Inflammatory macrophage (primary cell): ENCODE measurements at regions not wholly inside any gene's neighbourhood (a gene's known extent, or its start where the extent isn't known, plus 50 kb on each side); places are given as distances from the start of the nearest gene placed in this dataset.
"Not testable (repeated sequence)": the region's sequence is repeated elsewhere in the genome, so short reads cannot be mapped to it uniquely, and the experiment has no call there.

Source experiments
- DNase-seq, 2 donors: peaks; one replicate each; pipeline ENCODE4 v3.0.0-alpha.2; 2020 to 2022

DNA sequence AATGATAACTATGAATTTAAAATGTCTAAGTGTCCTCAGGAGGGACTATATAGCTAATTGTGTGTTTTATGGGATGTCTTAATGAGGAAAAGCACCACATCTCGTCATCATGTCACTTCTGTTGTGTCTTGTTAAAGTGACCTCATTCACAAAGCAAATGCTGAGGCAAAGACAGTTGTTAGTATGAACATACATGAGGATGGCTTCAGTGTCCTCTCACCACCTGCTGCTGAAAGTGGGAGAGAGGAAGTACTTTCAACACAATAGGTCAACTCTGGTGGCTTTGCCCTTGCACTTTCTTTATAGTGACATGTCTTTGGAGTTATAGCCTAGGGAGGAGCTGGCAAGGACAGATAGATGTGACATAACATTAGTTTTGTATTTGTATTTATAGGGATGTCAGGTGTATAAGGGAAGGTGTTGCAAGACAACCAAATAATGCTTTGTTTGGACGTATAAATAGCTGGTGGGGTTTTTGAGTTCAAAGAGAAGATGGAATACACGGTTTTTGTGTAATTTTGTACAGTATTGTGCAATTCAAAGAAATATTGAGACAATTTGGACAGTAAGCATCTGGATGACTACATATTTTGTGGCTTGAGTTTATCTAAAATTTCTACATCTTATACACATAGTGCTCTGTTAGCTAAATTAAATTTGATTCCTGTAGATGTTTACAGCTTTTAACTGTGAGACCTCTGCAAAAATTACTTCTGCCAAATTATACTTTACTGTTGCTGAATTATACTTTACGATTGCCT is 131.7 kb upstream of the ATP2B1 start:
- peak in 1 of 2 donors; percentile 47 for DNase-seq

DNA sequence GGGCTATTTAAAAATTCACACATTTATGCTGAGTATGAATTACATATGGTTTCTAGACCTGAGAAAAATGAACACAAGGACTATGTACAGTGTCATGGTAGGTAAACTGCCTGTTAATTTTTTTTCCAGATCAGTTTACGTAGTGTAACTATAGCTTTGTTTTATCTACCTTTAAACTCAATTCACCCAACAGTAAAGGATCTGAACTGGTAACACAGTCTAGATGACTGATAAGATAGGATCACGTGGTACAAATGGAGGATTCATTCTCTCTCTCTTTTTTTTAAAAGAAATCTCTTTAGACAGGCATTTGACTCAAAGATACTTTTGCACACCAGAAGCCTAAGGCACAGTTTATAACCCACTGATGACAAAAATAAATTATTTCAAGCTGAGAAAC is 130.8 kb upstream of the ATP2B1 start:
- DNase-seq = no peak

DNA sequence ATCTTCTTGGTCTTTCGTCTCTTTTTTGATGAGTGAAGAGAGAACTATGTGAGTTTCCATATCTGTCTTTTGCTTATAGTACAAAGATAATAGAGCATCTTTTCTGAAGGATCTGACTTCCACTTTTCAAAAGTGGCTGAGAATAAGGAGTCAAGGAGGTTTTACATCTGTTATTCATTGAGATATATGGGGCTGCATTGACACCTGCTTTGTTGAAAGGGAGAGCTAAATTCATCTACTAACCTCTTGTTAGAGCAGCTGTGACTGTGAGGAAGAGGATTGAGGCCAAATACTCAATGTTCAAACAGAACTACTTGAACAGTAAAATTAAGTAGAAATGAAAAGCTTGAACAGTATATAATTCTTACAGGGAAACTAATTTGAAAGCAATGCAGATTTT is 130.2 kb upstream of the ATP2B1 start:
- DNase-seq = no peak

DNA sequence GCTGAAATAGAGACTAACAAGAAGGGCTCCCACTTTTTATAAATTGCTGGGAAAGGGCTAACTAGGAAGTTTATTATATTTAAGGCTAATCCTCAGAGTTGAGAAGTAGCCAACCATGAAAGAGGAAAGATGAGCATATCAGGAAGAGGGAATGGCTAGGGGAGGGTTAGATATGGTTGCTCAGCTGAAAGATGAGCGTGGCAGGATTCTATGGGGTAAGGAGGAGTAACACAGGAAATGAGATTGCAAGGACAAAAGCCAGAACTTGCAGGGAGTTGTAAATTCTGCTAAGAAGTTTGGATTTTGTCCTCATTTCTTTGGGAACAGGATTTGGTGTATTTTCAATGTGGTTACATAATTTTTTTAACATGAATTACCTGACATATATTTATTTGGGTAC is 127.4 kb upstream of the ATP2B1 start:
- DNase-seq = no peak

DNA sequence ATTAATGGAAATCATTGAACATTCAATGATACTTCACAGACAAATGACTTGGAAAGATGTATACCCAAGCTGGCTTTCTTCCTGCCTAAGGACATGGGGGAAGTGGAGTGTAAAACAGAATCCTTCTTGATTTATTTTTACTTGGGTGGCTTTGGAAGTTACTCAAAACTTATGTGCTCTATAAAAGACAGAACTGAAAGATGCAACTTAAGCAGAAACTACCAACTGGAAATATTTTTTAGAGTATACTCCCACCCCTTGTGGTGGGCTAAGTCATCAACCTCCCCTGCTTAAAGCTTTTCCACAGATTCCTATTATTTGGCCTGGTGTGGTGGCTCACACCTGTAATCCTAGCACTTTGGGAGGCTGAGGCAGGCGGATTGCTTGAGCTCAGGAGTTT is 126.0 kb upstream of the ATP2B1 start:
- peak in 1 of 2 donors; percentile 18 for DNase-seq

DNA sequence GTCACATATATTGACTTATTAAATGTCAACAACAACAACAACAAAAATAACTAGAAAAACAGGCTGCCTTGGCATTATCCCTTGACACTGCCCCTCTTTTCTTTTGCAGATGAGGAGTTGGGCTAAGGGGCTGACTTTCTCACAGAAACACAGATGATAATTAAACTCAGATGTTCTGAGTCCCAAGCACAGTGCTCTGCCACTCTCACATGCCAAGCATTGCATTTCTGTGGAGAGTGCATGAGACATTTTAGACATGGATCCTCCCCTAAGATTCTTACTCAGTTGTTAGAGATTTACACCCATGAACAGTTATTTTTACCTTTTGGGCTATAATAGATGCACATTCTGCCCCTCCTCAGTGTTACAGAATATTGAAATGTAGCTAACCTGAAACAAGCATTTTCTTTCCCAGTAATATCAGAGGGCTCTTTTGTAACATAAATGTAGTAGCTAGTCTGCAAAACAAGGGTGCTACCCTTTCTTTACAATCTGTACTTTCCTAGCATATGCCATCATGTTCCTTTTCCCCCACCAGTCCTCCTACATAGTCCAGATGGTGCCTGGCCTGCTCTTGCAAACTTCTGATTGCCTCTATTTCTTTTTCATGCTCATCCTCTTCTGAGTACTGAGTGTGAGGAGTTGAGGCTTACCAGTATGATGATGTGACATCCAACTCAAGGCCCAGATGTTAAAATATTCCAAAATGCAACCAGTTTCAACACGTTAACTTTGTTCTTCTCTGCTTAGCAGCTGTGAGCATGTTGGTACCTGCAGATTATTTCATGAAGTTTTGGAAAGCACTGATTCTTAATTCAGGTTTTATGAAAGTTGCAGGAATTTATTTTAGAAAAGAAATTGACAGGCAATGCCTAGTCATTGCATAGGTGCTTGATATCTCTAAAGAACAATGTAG is 125.0 kb upstream of the ATP2B1 start:
- no peak for DNase-seq

DNA sequence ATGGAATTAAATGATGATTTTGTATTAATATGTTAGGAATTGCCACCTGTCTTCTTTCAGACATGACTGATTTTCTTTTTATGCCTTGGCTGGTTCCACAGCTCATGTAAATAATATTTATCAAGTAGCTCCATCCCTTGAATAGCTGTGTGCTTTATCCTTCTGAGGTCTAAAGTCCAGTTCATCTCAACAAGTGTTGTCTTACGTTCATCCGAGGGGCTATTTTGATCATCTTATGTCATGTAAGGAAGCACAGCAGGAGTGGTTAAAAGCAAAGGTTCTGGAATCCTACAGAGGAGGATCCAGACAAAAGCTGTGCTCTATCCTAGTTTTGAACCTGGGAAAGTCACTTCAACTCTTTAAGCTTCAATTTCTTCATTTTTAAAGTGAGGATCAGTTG is 123.7 kb upstream of the ATP2B1 start:
- no peak for DNase-seq

DNA sequence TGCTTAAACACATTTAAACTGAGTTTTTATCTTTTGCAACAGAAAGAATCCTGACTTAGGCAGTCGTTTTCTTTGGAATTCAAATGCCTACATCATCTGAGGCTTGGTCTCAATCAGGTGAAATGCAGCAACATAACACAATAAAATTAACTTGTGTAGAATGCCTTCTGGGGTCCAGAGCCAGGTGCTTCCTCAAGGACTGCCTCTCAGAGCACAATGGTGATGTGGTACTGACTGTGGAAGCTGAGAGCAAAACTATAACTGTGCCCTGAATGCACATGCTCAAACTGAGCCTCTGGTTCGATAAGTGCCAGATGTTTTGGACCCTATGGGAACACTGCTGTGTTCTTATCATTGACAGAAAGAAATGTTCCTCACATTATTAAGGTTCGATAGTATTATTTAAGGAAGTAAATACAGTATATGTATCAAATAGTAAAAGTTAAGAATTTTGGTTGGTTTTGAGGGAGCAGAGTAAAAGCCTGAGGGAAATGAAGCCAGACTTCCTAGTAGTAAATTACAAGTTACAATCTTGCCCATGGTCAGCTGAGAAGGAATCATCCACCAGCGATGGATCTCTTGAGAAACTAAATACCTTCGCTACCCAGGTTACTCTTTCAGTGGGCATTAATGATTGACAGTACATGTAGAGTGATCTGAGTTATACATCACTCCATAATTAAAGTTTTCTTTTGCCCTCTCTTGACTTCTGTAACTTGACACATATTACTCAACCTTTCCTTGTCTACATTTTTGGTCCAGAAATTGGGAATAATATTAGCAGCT is 122.9 kb upstream of the ATP2B1 start:
- no peak for DNase-seq

DNA sequence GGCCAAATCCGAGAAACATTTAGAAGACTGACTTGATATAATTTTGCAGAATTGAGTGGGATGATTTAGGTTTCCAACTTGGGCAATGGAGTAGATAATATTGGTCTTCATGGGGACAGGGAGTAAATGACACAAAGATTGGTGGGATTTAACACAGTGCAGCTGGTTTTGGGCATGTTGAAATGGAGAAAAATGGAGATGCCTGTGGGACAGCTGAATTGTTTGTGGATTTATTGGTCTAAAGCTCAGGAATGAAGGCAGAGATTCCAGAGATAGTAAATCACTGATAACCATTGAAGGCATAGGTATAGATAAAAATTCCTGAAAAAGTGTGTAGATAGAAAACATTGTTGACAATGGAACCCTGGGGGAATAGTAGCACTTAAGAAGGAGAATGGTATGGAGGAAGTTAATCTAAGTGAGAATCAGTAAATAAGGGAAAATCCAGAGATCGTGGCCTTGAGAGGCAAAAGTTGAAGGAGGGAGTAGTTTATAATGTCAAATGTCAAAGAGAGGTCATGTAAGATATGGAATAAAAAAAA is 120.9 kb upstream of the ATP2B1 start:
- no peak for DNase-seq

DNA sequence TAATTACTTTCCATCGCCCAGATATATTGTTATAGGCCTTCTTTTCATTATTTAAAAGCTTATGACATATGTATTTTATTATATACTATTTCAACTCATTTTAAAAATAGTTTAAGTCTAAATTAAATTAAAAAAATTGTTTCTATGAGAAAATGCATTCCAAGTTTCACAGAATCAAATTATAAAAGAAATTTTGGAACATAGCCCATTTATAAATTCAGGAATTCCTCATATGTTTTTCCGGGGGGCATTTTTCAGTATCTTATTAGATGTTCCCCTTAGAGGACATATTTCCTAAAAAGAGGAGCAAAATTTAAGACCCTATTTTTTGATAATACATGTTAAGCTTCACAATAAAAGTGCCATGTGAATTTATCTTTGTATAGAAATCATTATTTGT is 119.9 kb upstream of the ATP2B1 start:
- DNase-seq = no peak

DNA sequence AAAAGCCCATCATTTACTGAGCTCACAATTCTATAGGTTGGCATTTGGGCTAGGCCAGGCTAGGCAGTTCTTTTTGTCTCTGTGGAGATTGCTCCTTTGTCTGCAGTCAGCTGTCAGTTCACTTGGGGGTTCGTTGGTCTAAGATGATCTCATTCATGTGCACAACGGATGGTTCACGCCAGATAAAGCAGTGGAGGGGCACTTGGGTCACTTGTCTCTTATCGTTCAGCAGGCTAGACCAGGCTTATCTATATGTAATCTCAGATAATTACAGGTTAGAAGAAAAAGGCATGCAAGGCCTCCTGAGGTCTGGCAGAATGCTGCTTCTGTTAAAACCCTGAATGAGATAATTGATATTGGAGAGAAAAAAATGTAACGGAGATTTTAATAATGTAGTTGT is 119.0 kb upstream of the ATP2B1 start:
- DNase-seq = no peak

DNA sequence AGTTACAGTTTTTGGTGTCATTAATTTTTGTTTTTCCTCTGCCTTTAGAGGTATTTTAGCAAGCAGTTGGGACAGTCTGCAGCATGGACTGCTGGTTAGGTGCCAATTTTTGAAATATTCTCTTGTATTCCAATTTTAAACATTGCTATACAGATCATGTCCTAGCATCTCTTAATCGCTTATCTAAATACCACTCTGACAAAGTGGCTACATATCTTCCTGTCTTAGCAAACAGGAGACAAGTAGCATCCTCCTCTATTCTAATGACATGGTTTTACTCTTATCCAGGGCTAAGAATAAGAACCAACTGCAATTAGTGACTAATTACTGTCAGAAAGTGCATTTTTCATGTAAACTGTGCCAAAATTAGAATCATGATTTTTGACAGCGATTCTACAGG is 117.8 kb upstream of the ATP2B1 start:
- DNase-seq = no peak

DNA sequence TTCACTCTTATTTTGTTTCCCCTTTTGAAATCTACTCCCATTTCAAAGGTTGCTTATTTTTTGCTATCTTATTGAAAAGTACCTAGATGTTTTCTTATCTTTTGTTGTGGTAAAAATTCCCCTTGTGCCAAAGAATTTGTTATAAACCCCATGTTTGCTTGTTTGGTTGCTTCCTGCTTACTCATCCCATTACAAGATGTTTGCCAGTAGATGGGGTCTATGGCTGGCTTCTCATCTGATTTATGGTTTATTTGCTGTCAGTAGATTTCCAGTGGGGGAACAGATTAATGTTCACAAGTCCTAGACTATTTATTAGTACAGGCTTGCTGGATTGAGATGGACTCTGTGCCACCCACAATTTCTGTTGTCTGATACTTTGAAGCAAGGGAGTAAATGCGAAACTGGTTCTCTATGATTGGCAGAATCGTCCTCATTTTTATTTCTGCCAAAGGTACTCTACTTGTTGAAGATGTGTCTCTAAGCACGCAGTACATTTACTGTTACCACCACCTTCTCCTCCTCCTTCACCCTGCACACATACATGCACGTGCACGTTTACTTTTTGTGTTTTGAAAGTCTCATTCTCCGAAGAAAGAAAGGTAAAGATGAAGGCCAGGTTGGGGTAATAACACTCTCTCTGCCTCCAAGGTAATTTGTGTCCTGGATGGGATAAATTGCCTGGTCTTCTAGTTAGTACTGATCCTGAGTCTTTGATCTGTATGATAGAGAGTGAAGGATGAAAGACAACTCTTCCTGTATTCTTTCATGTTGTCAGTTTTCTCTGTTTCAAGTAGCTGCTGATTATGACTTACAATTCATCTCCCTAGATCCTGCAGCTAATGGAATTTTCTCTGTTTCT is 117.2 kb upstream of the ATP2B1 start:
- DNase-seq = no peak

DNA sequence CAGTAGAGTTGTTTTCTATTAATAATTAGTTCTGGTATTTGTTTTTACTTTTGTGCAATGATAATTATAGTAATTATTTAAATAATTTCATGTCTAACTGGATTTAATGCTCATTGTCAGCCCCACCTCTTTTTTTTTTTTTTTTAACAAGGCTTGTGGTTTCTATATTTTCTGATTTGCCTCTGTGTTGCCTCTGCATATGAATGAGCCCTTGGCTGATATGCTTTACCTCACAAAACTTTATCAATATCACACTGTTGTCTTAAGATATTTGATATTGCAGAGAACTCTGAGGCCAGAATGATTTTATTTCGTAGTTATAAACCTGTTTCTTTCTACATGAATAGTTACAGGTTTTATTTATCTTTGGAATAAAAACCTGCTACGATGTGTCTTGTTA is 116.2 kb upstream of the ATP2B1 start:
- no peak for DNase-seq

DNA sequence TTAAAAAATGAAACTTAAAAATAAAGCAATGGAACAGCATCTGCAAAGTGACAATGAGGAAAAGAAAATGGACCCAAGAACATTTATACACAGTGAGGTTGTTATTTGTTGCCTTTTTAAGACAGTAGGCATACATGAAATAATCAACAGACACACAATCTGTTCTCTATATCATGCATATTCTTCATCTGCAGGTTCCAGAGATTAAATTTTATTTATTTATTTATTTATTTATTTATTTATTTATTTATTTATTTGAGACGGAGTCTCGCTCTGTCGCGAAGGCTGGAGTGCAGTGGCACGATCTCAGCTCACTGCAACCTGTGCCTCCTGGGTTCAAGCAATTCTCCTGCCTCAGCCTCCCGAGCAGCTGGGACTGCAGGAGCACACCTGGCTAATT is 114.4 kb upstream of the ATP2B1 start:
- not testable (repeated sequence) for DNase-seq

DNA sequence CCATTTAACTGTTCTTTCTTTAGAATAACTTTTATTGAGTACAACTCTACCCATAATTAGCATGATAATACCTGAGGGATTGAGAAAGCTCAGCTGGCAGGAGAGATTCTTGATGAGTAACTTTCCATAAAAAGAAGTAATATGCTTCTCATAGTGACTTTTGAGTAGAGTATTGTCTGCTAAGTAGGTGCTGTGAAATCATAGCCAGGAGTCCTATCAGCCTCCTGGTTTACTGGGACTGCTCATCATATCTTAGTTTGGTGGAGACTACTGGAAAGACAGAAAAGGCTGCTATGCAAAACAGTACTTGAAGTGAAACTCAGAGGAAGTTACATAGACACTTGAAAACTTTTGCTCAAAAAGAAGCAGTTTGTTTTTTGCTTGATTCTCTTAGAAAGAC is 113.3 kb upstream of the ATP2B1 start:
- DNase-seq = no peak

DNA sequence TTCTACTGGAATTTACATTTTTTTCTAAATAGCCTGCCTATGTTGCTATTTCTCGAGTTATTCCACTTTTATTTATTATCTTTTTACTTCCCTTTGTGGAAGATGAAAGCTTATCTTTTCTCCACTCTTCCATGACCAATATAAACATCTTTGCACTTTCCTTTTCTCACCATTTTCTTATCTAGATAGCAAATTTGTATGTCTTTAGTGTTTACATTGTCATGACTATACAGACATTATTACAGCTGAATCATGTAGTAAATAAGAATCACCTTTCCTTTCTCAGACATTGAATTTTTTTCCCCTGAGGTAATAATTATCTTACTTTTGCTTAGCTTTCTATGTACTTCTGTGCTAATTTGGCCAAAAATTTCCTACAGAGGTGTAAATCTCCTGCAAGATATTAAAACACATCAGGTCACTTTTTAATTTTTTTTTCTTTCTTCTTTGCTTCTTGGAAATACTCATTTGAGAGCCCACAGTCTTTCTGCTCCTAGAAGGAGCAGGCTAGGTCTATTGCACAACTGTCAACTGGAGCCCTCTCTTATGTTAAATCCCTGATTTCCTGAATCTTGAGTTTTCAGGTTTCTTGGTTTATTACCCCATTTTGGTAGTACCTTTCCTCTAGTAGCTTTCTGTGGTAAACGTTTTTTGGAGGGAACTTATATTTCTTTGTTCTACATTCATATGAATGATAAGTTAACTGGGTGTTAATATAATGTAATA is 109.0 kb upstream of the ATP2B1 start:
- DNase-seq = no peak

DNA sequence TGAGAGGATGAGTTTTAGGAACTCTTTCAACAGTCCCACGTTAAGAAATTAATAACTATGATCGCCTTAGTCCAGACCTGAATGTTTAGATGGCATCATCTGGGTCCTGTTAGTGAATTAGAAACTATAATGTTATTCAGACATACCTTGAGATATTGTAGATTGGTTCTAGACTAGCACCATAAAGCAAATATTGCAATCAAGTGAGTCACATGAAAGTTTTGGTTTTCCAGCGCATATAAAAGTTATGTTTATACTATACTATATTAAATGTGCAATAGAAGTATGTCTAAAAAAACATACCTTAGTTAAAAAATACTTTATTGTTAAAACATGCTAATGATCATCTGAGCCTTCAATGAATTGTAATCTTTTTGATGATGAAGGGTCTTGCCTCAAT is 106.6 kb upstream of the ATP2B1 start:
- no peak for DNase-seq

DNA sequence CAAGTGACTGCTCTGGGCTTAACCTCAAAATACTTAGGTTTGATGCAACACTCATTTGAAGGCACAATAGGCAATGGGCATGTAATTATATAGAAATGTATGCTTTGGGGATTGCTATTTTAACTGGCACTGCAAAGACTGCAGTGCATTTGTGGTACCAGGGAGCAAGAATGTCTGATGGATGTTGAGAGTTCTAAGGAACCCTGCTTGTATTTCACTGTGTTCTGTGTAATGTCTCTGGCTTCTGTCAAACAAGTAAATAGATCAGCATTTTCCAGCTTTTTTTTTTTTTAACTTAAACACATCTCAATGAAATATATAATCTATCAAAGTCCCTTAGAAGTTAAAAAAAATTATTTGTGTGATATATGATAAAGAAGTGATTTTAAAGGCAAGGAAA is 94.8 kb upstream of the ATP2B1 start:
- peak in 1 of 2 donors; percentile 0 for DNase-seq

DNA sequence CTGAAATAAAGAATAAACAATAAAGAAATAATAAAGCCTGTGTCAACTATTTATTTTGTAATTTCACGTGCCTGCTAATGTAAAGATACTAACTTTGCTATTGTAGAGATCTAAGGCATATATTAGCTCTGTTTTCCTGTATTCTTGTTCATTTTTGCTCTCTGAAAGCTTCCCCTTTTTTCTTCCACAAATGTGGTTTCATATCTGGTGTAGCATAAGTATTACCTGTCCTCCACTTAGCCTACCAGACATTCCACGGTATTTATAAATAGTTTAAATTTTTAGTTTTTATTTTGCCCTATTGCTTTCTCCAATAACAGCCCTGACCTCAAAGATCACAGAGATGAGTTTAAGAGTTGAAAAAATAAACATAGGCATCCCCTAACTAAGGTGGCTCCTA is 92.6 kb upstream of the ATP2B1 start:
- peak in 1 of 2 donors; percentile 30 for DNase-seq

DNA sequence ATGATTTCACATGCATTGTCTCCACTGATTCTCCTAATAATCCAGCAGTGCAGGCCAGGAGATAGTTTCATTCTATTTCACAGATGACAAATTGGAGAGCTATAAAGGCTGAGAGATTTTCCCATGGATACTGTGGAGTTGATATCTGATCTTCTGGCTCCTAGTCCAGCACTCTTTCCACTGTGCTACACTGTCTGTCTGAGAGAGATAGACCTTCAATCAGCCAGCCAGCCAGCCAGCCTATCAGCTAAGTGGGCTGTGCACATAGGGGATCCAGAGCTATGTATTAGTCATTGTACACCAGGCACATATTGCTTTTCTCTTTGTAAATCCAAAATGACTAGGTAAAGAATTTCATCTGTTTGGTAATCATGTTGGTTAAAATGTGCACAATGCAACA is 91.8 kb upstream of the ATP2B1 start:
- no peak for DNase-seq
